ENCODE measurements at regions not wholly inside any gene's neighbourhood (a gene's known extent, or its start where the extent isn't known, plus 50 kb on each side); places are given as distances from the start of the nearest gene placed in this dataset.

DNA sequence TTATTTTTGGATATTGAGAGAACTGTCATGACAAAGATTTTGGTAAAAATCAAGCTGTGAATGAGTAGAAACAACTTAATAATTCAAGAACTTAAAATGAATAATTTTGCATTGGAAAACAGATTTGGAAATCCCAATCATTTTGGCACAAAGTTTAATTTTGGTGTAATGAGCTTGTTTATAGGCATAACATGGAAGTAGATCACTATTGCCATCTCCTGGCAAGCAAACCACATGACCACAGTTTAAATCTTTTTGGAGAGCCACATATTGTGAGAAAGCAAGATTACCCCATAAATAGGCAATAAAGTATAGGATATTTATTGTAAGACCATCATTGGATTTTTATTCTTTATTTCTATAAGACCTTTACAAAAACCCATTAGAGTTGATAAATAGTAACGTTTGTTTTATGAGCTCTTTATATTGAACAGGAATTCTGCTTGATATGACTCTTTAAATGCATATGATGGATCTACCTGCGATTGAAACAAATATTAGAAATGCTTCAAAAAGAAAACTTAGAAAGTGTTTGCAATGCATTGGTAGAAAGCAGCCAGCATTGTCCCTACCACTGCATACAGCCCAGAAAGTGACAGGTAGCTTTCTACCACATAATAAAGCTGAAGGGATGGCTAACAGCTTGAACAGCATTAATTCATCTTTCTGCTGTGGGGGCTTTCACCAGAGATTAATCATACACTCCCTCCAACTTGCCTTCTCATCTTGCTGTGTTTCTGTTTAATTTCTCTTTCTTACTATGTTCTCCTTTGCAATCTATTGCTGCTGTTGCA is 766.8 kb downstream of the TBL1XR1 start:
- 46% methylated on average over 2 of the region's 2 CpGs for WGBS

DNA sequence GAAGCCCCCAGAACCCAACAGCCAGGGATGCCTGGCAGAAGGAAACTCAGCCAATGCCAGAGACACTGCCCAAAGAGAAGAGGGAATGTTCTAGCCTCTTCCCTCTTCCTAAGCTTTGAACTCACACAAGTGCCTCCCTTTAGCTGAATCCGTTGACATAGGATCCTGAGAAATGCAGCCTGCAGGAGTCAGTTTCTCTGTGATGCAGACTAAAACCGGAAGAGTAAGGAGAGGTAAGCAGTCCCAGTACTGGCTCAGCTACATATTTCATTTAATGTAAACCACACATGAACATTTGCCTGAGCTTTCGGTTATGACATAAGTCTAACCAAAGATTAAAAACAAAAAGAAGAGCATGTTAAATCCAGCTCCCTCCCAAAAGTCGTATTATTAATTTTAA is 768.7 kb downstream of the TBL1XR1 start:
- Histone ChIP-seq H3K9me3 (ENCODE audit: insufficient read depth, low read depth, low read length) (no peaks in the 10 kb centered on the region), H3K36me3 (ENCODE audit: insufficient read depth, low read length) (no peaks in the 10 kb centered on the region), H3K4me1 (ENCODE audit: insufficient read depth, low read length) (peaks cover 18% of the 10 kb centered on the region), H3K27me3 (ENCODE audit: insufficient read depth, low read length) (no peaks in the 10 kb centered on the region), H3K27ac (ENCODE audit: low read depth, low read length) (no peak overlapping the region), H3K9ac (ENCODE audit: low read depth, low read length) (no peak overlapping the region), H3K4me3 (ENCODE audit: low read length) (no peak overlapping the region)
- 59% methylated on average over 4 of the region's 4 CpGs for WGBS

More for the DNA sequence above, 766.8 kb downstream of the TBL1XR1 start:
- Histone ChIP-seq H3K36me3 (ENCODE audit: insufficient read depth, low read length) (no peaks in the 10 kb centered on the region), H3K9me3 (ENCODE audit: insufficient read depth, low read depth, low read length) (no peaks in the 10 kb centered on the region), H3K4me3 (ENCODE audit: low read length) (no peak overlapping the region), H3K4me1 (ENCODE audit: insufficient read depth, low read length) (peaks cover 26% of the 10 kb centered on the region), H3K27me3 (ENCODE audit: insufficient read depth, low read length) (no peaks in the 10 kb centered on the region), H3K27ac (ENCODE audit: low read depth, low read length) (no peak overlapping the region), H3K9ac (ENCODE audit: low read depth, low read length) (no peak overlapping the region)

DNA sequence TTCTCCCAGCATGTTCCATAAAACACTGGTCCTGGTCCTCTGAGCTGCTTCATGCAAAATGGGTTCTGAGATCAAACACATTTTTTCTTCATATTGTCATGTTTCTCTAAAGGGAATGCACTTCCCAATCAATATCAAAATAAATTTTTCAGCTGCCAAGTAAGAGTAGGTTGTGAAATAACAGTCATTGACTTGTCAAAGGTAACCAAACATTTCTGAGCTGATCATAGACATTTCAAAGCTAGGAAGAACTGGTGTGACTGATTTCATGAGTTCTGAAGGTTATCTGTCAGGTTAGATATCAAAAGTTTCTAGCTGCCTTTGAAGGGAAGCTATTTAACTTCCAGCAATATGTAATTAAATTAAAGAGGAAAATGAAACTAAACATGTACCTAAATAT is 770.9 kb downstream of the TBL1XR1 start:
- Histone ChIP-seq H3K4me3 (ENCODE audit: low read length) (no peak overlapping the region), H3K36me3 (ENCODE audit: insufficient read depth, low read length) (no peaks in the 10 kb centered on the region), H3K27ac (ENCODE audit: low read depth, low read length) (no peak overlapping the region), H3K9me3 (ENCODE audit: insufficient read depth, low read depth, low read length) (no peaks in the 10 kb centered on the region), H3K4me1 (ENCODE audit: insufficient read depth, low read length) (peaks cover 18% of the 10 kb centered on the region), H3K9ac (ENCODE audit: low read depth, low read length) (no peak overlapping the region), H3K27me3 (ENCODE audit: insufficient read depth, low read length) (no peaks in the 10 kb centered on the region)

DNA sequence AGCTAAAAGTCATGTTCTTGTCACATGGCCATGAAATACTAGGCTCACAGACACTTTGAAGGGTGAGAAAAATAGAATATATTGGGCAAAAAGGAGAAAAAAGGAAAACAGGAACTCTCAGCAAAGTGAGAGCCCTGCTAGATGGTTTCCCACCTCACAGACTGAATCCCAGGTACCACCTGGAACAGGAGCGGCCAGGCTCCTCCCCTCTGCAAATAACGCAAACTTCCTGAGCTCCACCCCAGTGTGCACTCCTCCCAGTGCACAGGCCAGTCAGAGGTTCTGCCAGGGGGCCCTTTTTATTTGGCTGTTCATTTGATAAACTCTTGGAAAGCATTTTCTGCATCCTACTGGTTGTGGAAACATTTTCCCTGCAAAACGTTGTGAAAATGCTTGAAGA is 780.4 kb downstream of the TBL1XR1 start:
- no peaks in the 10 kb centered on the region for H3K27me3 ChIP-seq (ENCODE audit: insufficient read depth, low read length)
- no peak overlapping the region for H3K9ac ChIP-seq (ENCODE audit: low read depth, low read length)
- H3K4me1 ChIP-seq (ENCODE audit: insufficient read depth, low read length) = peaks cover 15% of the 10 kb centered on the region
- no peaks in the 10 kb centered on the region for H3K9me3 ChIP-seq (ENCODE audit: insufficient read depth, low read depth, low read length)
- WGBS = 81% methylated on average over 3 of the region's 3 CpGs
- H3K36me3 ChIP-seq (ENCODE audit: insufficient read depth, low read length) = no peaks in the 10 kb centered on the region
- no peak overlapping the region for H3K4me3 ChIP-seq (ENCODE audit: low read length)
- H3K27ac ChIP-seq (ENCODE audit: low read depth, low read length) = no peak overlapping the region

DNA sequence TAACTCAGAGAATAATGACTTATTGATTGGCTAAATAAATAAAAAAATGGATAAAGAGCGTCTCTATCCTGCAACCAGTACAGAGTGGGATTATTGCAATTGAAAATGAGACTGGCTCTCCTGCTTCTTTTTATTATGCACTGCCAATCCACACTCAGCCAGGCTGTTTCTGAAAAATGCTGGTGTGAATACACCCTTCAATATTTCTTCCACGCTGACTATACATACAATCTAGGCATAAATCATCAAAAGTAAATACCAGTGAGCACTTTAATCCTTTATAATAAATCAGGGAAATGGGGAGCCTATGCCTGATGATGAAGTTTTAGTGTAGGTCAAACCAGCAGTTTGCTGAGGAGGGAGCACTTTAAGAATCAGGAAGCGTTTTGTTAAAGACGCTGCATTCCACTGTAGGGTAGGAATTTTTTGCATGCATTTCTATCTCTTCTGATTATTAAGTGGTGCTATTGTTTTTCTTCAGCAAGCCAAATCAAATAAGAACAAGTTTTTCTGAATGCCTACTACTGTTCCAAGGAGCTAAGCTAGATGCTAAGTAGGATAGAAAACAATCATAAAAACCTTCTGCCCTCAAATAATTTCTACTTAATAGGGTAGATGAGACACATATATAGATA is 781.5 kb downstream of the TBL1XR1 start:
- Histone ChIP-seq H3K27me3 (ENCODE audit: insufficient read depth, low read length) (no peaks in the 10 kb centered on the region), H3K27ac (ENCODE audit: low read depth, low read length) (no peak overlapping the region), H3K9ac (ENCODE audit: low read depth, low read length) (no peak overlapping the region), H3K4me1 (ENCODE audit: insufficient read depth, low read length) (peaks cover 15% of the 10 kb centered on the region), H3K9me3 (ENCODE audit: insufficient read depth, low read depth, low read length) (no peaks in the 10 kb centered on the region), H3K36me3 (ENCODE audit: insufficient read depth, low read length) (no peaks in the 10 kb centered on the region), H3K4me3 (ENCODE audit: low read length) (no peak overlapping the region)
- 74% methylated on average over 4 of the region's 4 CpGs for WGBS

DNA sequence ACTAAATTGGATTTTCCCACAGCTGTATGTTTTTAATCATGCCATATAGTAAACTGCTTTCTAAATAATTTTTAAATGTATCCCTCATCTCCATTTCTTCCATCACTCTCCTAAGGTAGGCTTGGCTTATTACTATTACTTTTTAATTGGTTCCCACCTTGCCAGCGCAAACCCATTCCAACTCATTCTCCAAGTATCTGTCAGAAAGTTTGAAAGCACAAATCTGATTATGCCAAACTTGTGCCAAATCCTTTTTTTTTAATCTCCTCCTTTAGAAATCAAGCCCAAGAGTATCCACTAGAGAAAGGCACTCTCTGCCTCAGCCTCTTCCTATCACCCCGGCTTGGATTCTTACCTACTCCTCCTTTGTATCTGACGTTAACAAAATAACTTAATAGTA is 784.5 kb downstream of the TBL1XR1 start:
- no peak overlapping the region for H3K9ac ChIP-seq (ENCODE audit: low read depth, low read length)
- no peaks in the 10 kb centered on the region for H3K36me3 ChIP-seq (ENCODE audit: insufficient read depth, low read length)
- no peaks in the 10 kb centered on the region for H3K9me3 ChIP-seq (ENCODE audit: insufficient read depth, low read depth, low read length)
- H3K4me3 ChIP-seq (ENCODE audit: low read length) = no peak overlapping the region
- no peaks in the 10 kb centered on the region for H3K27me3 ChIP-seq (ENCODE audit: insufficient read depth, low read length)
- H3K27ac ChIP-seq (ENCODE audit: low read depth, low read length) = no peak overlapping the region
- H3K4me1 ChIP-seq (ENCODE audit: insufficient read depth, low read length) = peaks cover 15% of the 10 kb centered on the region
- WGBS = 100% methylated on average over 1 of the region's 3 CpGs

DNA sequence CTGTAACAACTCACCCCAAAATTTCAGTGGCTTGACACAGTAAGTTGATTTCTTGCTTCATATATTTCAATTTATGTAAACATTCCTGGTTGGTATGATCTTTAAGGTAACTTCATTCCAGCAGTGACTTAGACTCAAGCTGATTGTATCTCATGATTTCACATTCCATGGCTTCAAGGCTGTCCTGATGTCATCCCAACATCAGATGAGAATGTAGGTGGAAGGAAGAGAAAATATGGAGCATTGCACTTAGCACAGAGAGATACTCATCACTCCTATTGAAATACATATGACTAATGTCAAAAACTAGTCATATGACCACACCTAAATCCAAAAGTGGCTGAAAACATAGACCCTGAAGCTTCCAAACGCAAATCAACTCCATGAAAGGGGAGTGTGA is 793.8 kb downstream of the TBL1XR1 start:
- H3K4me1 ChIP-seq (ENCODE audit: insufficient read depth, low read length) = no peaks in the 10 kb centered on the region
- no peaks in the 10 kb centered on the region for H3K36me3 ChIP-seq (ENCODE audit: insufficient read depth, low read length)
- H3K27me3 ChIP-seq (ENCODE audit: insufficient read depth, low read length) = no peaks in the 10 kb centered on the region
- H3K9ac ChIP-seq (ENCODE audit: low read depth, low read length) = no peak overlapping the region
- H3K27ac ChIP-seq (ENCODE audit: low read depth, low read length) = no peak overlapping the region
- 100% methylated on average over 1 of the region's 1 CpG for WGBS
- no peak overlapping the region for H3K4me3 ChIP-seq (ENCODE audit: low read length)
- no peaks in the 10 kb centered on the region for H3K9me3 ChIP-seq (ENCODE audit: insufficient read depth, low read depth, low read length)

DNA sequence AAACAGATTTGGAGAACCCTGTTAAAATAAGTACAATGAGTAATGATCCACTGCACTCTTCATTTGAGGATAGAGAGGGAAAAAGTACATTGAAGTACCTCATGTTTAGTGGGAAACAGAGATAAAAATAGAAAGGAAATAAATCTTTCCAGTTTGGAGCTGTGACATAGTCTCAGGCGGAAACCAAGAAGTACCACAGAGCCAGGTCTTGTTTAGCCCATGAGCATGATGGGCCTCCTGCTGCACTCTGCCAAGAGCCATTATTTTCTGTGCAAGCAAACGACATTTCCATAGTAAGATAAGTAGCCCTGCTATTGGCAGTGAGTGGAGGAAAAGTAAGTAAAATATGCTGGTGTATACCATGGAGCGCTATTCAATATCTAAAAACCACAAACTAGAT is 796.1 kb downstream of the TBL1XR1 start:
- no peaks in the 10 kb centered on the region for H3K9me3 ChIP-seq (ENCODE audit: insufficient read depth, low read depth, low read length)
- 92% methylated on average over 2 of the region's 3 CpGs for WGBS
- H3K27me3 ChIP-seq (ENCODE audit: insufficient read depth, low read length) = no peaks in the 10 kb centered on the region
- no peak overlapping the region for H3K27ac ChIP-seq (ENCODE audit: low read depth, low read length)
- no peaks in the 10 kb centered on the region for H3K4me1 ChIP-seq (ENCODE audit: insufficient read depth, low read length)
- no peak overlapping the region for H3K4me3 ChIP-seq (ENCODE audit: low read length)
- no peaks in the 10 kb centered on the region for H3K36me3 ChIP-seq (ENCODE audit: insufficient read depth, low read length)
- no peak overlapping the region for H3K9ac ChIP-seq (ENCODE audit: low read depth, low read length)

DNA sequence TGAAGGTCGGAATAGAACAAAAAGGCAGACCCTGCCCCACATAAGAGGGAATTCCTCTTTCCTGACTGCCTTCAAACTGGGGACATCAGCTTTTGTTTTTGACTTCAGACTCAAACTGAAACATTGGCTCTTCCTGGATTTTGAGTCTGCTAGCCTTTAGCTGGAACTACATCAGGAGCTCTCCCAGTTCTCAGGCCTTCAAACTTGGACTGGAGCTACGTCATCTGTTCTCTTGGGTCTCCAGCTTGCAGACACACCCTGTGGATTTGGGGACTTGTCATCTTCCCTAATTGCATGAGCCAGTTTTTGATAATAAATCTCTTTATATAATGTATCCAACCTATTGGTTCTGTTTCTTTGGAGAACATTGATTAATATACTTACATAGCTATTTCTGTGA is 798.1 kb downstream of the TBL1XR1 start:
- Histone ChIP-seq H3K9ac (ENCODE audit: low read depth, low read length) (no peak overlapping the region), H3K4me3 (ENCODE audit: low read length) (no peak overlapping the region), H3K9me3 (ENCODE audit: insufficient read depth, low read depth, low read length) (peaks cover 4% of the 10 kb centered on the region; the same call in 1 of the 2 replicates), H3K27ac (ENCODE audit: low read depth, low read length) (no peak overlapping the region), H3K4me1 (ENCODE audit: insufficient read depth, low read length) (no peaks in the 10 kb centered on the region), H3K36me3 (ENCODE audit: insufficient read depth, low read length) (no peaks in the 10 kb centered on the region), H3K27me3 (ENCODE audit: insufficient read depth, low read length) (no peaks in the 10 kb centered on the region)
- WGBS = 96% methylated on average over 2 of the region's 2 CpGs

DNA sequence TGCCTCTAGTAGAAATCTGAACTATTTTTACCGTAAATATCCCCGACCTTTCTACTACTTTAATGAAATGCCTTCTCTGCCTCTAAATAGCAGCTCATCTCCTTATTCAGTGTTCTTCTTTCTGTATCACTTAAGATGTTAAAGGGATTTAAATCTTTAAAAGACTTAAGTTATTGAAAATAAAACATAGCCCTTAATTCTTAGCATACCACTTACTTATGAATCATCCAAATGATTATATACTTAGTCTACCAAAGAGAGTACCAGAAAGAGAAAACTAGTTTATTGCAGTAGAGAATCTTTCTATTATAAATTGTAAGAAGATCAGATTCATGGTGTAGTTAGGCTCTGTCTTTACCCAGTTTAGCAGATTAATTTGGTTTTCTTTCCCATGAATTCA is 802.0 kb downstream of the TBL1XR1 start:
- WGBS = 96% methylated on average over 2 of the region's 2 CpGs

DNA sequence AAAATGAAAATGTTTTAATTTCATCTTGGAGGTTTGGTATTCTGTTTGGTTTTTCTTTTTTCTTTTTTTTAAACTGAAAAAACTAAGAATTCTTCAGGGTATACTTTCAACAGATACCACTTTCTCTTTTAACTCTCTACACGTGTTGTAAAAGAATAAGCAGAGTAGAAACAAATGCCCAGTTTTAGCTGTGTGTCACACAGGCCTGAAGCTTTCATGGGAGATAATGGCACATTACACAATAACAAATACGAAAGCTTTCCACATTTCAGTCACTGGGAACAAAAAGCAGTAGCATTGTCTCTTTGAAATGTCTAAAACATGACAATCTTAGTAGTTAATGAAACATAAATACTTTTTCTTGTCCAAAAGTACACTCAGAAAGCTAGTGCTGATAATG is 818.5 kb downstream of the TBL1XR1 start:
- Histone ChIP-seq H3K27me3 (ENCODE audit: insufficient read depth, low read length) (no peaks in the 10 kb centered on the region), H3K9me3 (ENCODE audit: insufficient read depth, low read depth, low read length) (no peaks in the 10 kb centered on the region), H3K27ac (ENCODE audit: low read depth, low read length) (no peak overlapping the region), H3K36me3 (ENCODE audit: insufficient read depth, low read length) (no peaks in the 10 kb centered on the region; the same call in 1 of the 2 replicates), H3K4me3 (ENCODE audit: low read length) (no peak overlapping the region), H3K4me1 (ENCODE audit: insufficient read depth, low read length) (peaks cover 9% of the 10 kb centered on the region; the same call in 1 of the 2 replicates), H3K9ac (ENCODE audit: low read depth, low read length) (no peak overlapping the region)
- 87% methylated on average over 2 of the region's 2 CpGs for WGBS

More for the DNA sequence above, 802.0 kb downstream of the TBL1XR1 start:
- H3K9ac ChIP-seq (ENCODE audit: low read depth, low read length) = no peak overlapping the region
- no peak overlapping the region for H3K27ac ChIP-seq (ENCODE audit: low read depth, low read length)
- no peaks in the 10 kb centered on the region for H3K4me1 ChIP-seq (ENCODE audit: insufficient read depth, low read length)
- no peaks in the 10 kb centered on the region for H3K36me3 ChIP-seq (ENCODE audit: insufficient read depth, low read length)
- H3K4me3 ChIP-seq (ENCODE audit: low read length) = no peak overlapping the region
- peaks cover 4% of the 10 kb centered on the region; the same call in 1 of the 2 replicates for H3K9me3 ChIP-seq (ENCODE audit: insufficient read depth, low read depth, low read length)
- no peaks in the 10 kb centered on the region for H3K27me3 ChIP-seq (ENCODE audit: insufficient read depth, low read length)

Data from HUES64 (cell line).